Ishikawa (cell line): ENCODE measurements at regions not wholly inside any gene's neighbourhood (a gene's known extent, or its start where the extent isn't known, plus 50 kb on each side); places are given as distances from the start of the nearest gene placed in this dataset.

ENCODE experiments used
- CEBPB ChIP-seq: IDR thresholded peaks from 2 replicates; pipeline ENCODE4 v1.6.1; 2012
- CREB1 ChIP-seq: IDR thresholded peaks from 2 replicates; pipeline ENCODE4 v1.6.1; 2012; ENCODE audit warnings: low read depth
- EGR1 ChIP-seq: IDR thresholded peaks from 2 replicates; pipeline ENCODE4 v1.6.1; 2012
- EP300 ChIP-seq: IDR thresholded peaks from 2 replicates; pipeline ENCODE4 v1.6.1; 2012; ENCODE audit warnings: borderline replicate concordance
- FOXM1 ChIP-seq: IDR thresholded peaks from 2 replicates; pipeline ENCODE4 v1.6.1; 2012; ENCODE audit warnings: low read depth, borderline replicate concordance
- NFIC ChIP-seq: IDR thresholded peaks from 2 replicates; pipeline ENCODE4 v1.6.1; 2012
- RAD21 ChIP-seq: IDR thresholded peaks from 2 replicates; pipeline ENCODE4 v1.6.1; 2012; ENCODE audit warnings: low read depth
- TAF1 ChIP-seq: IDR thresholded peaks from 2 replicates; pipeline ENCODE4 v1.6.1; 2012; ENCODE audit warnings: low read depth, mild to moderate bottlenecking
- TCF12 ChIP-seq: IDR thresholded peaks from 2 replicates; pipeline ENCODE4 v1.6.1; 2012; ENCODE audit warnings: low read depth
- TEAD4 ChIP-seq: IDR thresholded peaks from 2 replicates; pipeline ENCODE4 v1.6.1; 2012
- YY1 ChIP-seq: IDR thresholded peaks from 2 replicates; pipeline ENCODE4 v1.6.1; 2012; ENCODE audit warnings: low read depth
- ZBTB7A ChIP-seq: IDR thresholded peaks from 2 replicates; pipeline ENCODE4 v1.6.1; 2012; ENCODE audit warnings: low read depth
- TF ChIP-seq, protein P1 (sequence below): IDR thresholded peaks from 2 replicates; pipeline ENCODE4 v1.6.1; 2012
- TF ChIP-seq, protein P2 (sequence below): IDR thresholded peaks from 2 replicates; pipeline ENCODE4 v1.6.1; 2012
- TF ChIP-seq, protein P3 (sequence below): IDR thresholded peaks from 2 replicates; pipeline ENCODE4 v1.6.1; 2012; ENCODE audit warnings: low read depth, mild to moderate bottlenecking

DNA sequence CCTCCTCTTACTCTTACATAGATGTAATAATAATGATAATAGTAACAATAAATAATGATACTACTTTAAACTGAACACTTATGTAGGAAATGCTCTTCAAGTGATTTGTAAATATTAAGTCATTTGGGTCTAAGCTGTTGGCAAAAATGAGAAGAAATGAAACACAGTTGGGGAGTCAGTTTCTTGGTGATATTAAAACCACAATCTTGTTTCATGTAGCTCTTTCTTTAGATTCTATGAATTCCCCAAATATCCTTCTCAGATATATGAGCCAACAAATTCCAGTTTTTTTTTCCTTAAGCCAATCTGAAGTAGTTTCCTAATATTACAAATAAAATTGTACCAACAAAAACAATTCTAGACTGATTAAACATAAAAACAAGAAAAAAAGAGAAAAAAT is 1115.6 kb upstream of the CNTN5 start:
- no peak for TF ChIP-seq TAF1
- TF ChIP-seq NFIC = no peak
- no peak for TF ChIP-seq EGR1
- no peak for TF ChIP-seq FOXM1

DNA sequence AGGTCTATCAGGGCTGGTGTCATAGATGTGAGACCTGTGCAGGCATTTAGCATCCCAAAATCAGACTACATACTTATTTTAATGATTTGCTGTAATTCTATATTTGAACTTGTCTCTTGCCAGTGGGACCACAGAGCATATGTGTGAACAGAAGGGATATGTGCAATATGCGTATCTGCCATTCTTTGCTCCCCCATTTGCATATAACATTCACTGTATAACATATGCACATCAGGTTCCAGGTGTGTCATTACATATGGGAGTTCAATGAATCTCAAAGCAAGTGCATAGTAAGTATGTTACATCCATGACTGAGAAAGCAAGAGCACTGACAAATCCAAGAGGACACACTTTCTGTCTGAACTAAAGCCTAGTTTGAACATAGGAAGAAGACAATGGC is 1115.1 kb upstream of the CNTN5 start:
- TF ChIP-seq, protein P1, sequence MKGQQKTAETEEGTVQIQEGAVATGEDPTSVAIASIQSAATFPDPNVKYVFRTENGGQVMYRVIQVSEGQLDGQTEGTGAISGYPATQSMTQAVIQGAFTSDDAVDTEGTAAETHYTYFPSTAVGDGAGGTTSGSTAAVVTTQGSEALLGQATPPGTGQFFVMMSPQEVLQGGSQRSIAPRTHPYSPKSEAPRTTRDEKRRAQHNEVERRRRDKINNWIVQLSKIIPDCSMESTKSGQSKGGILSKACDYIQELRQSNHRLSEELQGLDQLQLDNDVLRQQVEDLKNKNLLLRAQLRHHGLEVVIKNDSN = no peak
- TF ChIP-seq YY1 = no peak
- no peak for TF ChIP-seq CEBPB
- no peak for TF ChIP-seq TCF12
- TF ChIP-seq, protein P2, sequence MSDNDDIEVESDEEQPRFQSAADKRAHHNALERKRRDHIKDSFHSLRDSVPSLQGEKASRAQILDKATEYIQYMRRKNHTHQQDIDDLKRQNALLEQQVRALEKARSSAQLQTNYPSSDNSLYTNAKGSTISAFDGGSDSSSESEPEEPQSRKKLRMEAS = no peak
- TF ChIP-seq NFIC = no peak
- no peak for TF ChIP-seq RAD21
- no peak for TF ChIP-seq TAF1
- TF ChIP-seq, protein P3, sequence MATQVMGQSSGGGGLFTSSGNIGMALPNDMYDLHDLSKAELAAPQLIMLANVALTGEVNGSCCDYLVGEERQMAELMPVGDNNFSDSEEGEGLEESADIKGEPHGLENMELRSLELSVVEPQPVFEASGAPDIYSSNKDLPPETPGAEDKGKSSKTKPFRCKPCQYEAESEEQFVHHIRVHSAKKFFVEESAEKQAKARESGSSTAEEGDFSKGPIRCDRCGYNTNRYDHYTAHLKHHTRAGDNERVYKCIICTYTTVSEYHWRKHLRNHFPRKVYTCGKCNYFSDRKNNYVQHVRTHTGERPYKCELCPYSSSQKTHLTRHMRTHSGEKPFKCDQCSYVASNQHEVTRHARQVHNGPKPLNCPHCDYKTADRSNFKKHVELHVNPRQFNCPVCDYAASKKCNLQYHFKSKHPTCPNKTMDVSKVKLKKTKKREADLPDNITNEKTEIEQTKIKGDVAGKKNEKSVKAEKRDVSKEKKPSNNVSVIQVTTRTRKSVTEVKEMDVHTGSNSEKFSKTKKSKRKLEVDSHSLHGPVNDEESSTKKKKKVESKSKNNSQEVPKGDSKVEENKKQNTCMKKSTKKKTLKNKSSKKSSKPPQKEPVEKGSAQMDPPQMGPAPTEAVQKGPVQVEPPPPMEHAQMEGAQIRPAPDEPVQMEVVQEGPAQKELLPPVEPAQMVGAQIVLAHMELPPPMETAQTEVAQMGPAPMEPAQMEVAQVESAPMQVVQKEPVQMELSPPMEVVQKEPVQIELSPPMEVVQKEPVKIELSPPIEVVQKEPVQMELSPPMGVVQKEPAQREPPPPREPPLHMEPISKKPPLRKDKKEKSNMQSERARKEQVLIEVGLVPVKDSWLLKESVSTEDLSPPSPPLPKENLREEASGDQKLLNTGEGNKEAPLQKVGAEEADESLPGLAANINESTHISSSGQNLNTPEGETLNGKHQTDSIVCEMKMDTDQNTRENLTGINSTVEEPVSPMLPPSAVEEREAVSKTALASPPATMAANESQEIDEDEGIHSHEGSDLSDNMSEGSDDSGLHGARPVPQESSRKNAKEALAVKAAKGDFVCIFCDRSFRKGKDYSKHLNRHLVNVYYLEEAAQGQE = no peak
- TF ChIP-seq EGR1 = no peak
- TF ChIP-seq CREB1 = no peak

DNA sequence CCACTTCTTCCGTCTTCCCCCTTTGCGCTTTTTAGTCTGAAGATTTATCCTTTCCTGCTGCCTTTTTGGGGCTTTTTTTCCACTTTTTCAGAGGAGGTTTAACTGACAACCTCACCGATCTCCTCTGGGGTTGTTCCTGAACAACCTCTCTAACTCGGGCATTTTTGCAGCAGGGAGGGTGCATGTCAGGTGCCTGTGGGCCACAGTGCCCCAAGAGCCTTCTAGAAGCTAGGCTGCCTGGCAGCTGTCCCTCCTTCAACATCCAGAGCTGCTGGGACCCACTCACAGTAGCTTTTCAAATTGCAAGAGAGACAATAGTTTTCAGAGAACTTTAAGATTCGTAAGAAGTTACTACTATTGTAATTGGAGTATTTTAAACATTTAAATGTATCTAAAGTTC is 1112.4 kb upstream of the CNTN5 start:
- TF ChIP-seq EP300 (no peak), RAD21 (no peak), YY1 (no peak), TEAD4 (no peak), NFIC (no peak)

DNA sequence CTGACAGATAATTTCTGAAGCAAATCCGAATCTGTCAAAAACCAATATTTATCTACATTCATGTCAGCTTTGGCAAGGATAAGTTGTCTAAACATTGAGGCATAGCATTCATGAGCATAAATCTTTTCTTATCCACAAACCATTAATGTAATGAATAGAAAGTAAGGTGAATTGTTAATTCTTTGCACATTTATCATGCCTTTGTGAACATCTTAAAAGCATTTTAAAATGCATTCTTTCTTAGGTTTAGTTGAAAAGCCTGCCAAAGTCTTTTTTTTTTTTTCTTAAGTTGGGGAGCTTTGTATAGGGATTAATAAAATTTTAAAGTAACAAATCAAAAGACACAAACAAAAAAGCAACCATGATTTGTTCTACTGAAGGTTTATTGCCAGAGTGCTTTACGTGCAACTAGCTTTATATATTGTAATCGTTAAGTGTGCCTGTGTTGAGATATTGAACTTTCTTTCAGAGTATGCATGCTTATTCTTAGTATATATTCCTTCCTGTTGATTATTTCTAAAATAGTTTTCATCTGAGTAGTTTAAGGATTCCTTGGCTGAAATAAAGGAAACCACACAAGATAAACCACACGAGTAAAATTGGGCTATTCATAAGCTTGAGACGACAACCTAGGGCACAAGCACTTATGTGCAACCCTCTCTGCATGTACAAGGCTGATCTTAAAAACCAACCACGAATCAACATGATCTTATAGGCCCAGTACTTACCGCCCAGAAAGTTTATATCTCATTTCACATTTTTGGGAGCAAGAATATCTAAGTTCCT is 1110.9 kb upstream of the CNTN5 start:
- no peak for TF ChIP-seq CEBPB
- TF ChIP-seq TEAD4 = no peak
- TF ChIP-seq, protein P2 = no peak
- TF ChIP-seq, protein P3 = no peak
- TF ChIP-seq YY1 = no peak
- TF ChIP-seq EGR1 = no peak
- TF ChIP-seq, protein P1 = no peak
- no peak for TF ChIP-seq TAF1

DNA sequence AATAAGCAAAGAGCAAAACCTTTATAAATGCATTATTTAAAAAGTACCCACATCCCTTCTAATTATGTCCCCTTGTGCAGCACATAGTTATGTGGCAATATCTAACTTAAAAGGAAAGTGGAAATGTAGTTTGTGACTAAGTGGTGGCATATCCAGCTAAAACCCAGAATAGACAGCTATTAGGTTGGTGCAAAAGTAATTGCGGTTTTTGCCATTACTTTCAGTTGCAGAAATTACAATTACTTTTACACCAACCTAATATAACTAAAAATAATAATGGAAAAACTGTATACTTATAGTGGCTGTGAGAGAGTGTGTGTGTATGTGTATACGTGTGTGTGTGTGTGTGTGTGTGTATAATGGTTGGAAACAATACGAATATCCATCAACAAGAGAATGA is 1108.1 kb upstream of the CNTN5 start:
- TF ChIP-seq, protein P2 = no peak
- no peak for TF ChIP-seq ZBTB7A
- TF ChIP-seq FOXM1 = no peak
- TF ChIP-seq RAD21 = no peak
- TF ChIP-seq YY1 = no peak
- TF ChIP-seq CREB1 = no peak
- no peak for TF ChIP-seq EGR1
- no peak for TF ChIP-seq NFIC
- TF ChIP-seq TEAD4 = no peak
- TF ChIP-seq, protein P3 = no peak
- no peak for TF ChIP-seq EP300
- TF ChIP-seq CEBPB = no peak
- TF ChIP-seq, protein P1 = no peak
- no peak for TF ChIP-seq TAF1
- no peak for TF ChIP-seq TCF12
